Glutamatergic neuron (in vitro differentiated cells): ENCODE measurements at regions not wholly inside any gene's neighbourhood (a gene's known extent, or its start where the extent isn't known, plus 50 kb on each side); places are given as distances from the start of the nearest gene placed in this dataset.

Experiments used
- DNase-seq: peaks from one replicate; pipeline ENCODE4 v3.0.0; 2022
- H3K27ac Mint-ChIP-seq: one replicate; pipeline ENCODE4 v1.8.0; 2020; ENCODE audit warnings: mild to moderate bottlenecking, mixed read lengths, inconsistent platforms; ENCODE audit not compliant: unreplicated experiment
- H3K27me3 Mint-ChIP-seq: one replicate; pipeline ENCODE4 v1.8.0; 2020; ENCODE audit warnings: mild to moderate bottlenecking, moderate library complexity, mixed read lengths, inconsistent platforms; ENCODE audit not compliant: unreplicated experiment
- H3K36me3 Mint-ChIP-seq: one replicate; pipeline ENCODE4 v1.8.0; 2020; ENCODE audit warnings: mild to moderate bottlenecking, mixed read lengths, inconsistent platforms; ENCODE audit not compliant: unreplicated experiment
- H3K4me1 Mint-ChIP-seq: one replicate; pipeline ENCODE4 v1.8.0; 2020; ENCODE audit warnings: mild to moderate bottlenecking, low read depth, mixed read lengths, inconsistent platforms; ENCODE audit not compliant: unreplicated experiment
- H3K4me3 Mint-ChIP-seq: one replicate; pipeline ENCODE4 v1.8.0; 2020; ENCODE audit warnings: mild to moderate bottlenecking, mixed read lengths, inconsistent platforms; ENCODE audit not compliant: unreplicated experiment
- H3K9me3 Mint-ChIP-seq: one replicate; pipeline ENCODE4 v1.8.0; 2020; ENCODE audit warnings: mild to moderate bottlenecking, moderate library complexity, mixed read lengths, inconsistent platforms; ENCODE audit not compliant: unreplicated experiment
- TF ChIP-seq, protein P1 (sequence below): fragments of 200-600 bp; sonication (generic); IDR thresholded peaks from one replicate; pipeline ENCODE4 v1.5.0; 2021; ENCODE audit not compliant: partially characterized antibody, unreplicated experiment

- TF ChIP-seq, protein P1, sequence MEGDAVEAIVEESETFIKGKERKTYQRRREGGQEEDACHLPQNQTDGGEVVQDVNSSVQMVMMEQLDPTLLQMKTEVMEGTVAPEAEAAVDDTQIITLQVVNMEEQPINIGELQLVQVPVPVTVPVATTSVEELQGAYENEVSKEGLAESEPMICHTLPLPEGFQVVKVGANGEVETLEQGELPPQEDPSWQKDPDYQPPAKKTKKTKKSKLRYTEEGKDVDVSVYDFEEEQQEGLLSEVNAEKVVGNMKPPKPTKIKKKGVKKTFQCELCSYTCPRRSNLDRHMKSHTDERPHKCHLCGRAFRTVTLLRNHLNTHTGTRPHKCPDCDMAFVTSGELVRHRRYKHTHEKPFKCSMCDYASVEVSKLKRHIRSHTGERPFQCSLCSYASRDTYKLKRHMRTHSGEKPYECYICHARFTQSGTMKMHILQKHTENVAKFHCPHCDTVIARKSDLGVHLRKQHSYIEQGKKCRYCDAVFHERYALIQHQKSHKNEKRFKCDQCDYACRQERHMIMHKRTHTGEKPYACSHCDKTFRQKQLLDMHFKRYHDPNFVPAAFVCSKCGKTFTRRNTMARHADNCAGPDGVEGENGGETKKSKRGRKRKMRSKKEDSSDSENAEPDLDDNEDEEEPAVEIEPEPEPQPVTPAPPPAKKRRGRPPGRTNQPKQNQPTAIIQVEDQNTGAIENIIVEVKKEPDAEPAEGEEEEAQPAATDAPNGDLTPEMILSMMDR, result no peak
- no peaks in the 10 kb centered on the region for H3K27me3 Mint-ChIP-seq
- no peaks in the 10 kb centered on the region for H3K9me3 Mint-ChIP-seq
- H3K27ac Mint-ChIP-seq, result no peak overlapping the region
- no peak for DNase-seq
- H3K36me3 Mint-ChIP-seq, result no peaks in the 10 kb centered on the region
- H3K4me1 Mint-ChIP-seq, result no peaks in the 10 kb centered on the region
- H3K4me3 Mint-ChIP-seq, result no peak overlapping the region
Observed at GRCh38 chr2:51581636-51582267, 549.8 kb upstream of the NRXN1 start.

GRCh38 chr2:51579412-51579811 is 547.5 kb upstream of the NRXN1 start:
- no peak overlapping the region for H3K27ac Mint-ChIP-seq
- DNase-seq, result no peak
- no peak overlapping the region for H3K4me3 Mint-ChIP-seq
- no peaks in the 10 kb centered on the region for H3K27me3 Mint-ChIP-seq
- H3K36me3 Mint-ChIP-seq, result no peaks in the 10 kb centered on the region
- TF ChIP-seq, protein P1, result no peak
- H3K4me1 Mint-ChIP-seq, result no peaks in the 10 kb centered on the region
- H3K9me3 Mint-ChIP-seq, result no peaks in the 10 kb centered on the region

GRCh38 chr2:51575181-51575580 is 543.2 kb upstream of the NRXN1 start:
- TF ChIP-seq, protein P1, result no peak
- no peak overlapping the region for H3K27ac Mint-ChIP-seq
- H3K27me3 Mint-ChIP-seq, result no peaks in the 10 kb centered on the region
- DNase-seq, result no peak
- H3K4me3 Mint-ChIP-seq, result no peak overlapping the region
- H3K9me3 Mint-ChIP-seq, result no peaks in the 10 kb centered on the region
- no peaks in the 10 kb centered on the region for H3K36me3 Mint-ChIP-seq
- no peaks in the 10 kb centered on the region for H3K4me1 Mint-ChIP-seq

DNA sequence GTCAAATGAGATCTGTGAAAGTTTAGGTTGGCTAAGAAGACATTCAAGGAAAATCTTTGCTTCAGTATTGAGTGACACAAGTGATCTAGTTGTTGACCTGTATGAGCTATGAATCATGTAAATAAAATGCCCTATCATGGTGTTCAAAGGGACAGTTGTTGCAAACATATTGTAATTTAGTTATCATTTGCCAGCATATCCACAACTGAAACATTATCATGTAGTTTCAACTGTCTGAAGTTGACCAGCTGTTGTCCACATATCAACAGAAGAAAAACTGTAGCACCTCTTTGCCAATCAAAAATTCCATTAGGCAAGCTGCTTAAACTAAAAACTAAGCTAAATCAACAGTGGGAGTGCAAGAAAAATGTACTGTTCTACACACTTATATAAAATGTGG is 527.1 kb upstream of the NRXN1 start:
- DNase-seq, result no peak
- Mint-ChIP-seq H3K27ac (no peak overlapping the region), H3K9me3 (no peaks in the 10 kb centered on the region), H3K27me3 (no peaks in the 10 kb centered on the region), H3K36me3 (no peaks in the 10 kb centered on the region), H3K4me1 (no peaks in the 10 kb centered on the region), H3K4me3 (no peak overlapping the region)
- TF ChIP-seq, protein P1, result no peak

GRCh38 chr2:51553476-51553875 is 521.5 kb upstream of the NRXN1 start:
- Mint-ChIP-seq H3K27me3 (peaks cover 2% of the 10 kb centered on the region), H3K4me3 (no peak overlapping the region), H3K9me3 (peaks cover 3% of the 10 kb centered on the region), H3K4me1 (no peaks in the 10 kb centered on the region), H3K36me3 (no peaks in the 10 kb centered on the region), H3K27ac (no peak overlapping the region)
- DNase-seq, result no peak
- TF ChIP-seq, protein P1, result no peak
